PFSK-1 (cell line): ENCODE measurements at regions not wholly inside any gene's neighbourhood (a gene's known extent, or its start where the extent isn't known, plus 50 kb on each side); places are given as distances from the start of the nearest gene placed in this dataset.

Source experiments
- FOXP2 ChIP-seq: optimal IDR thresholded peaks from 2 replicates; pipeline ENCODE3; 2011; ENCODE audit warnings: borderline replicate concordance, control low read depth, inconsistent platforms; ENCODE audit not compliant: insufficient read depth; ENCODE audit errors: extremely low read length, extremely low read depth
- POLR2AphosphoS5 ChIP-seq: IDR thresholded peaks from 2 replicates; pipeline ENCODE4 v1.6.1; 2012; ENCODE audit warnings: low read depth, mild to moderate bottlenecking, control low read depth, low read length, moderate library complexity
- REST ChIP-seq, 2 experiments: IDR thresholded peaks; 2 replicates each; pipeline versions ENCODE4 v1.6.1 to v1.8.0; 2011 to 2012; ENCODE audit warnings: low read depth in 2 of 2, low read length in 2 of 2, control low read depth in 1 of 2, inconsistent platforms in 1 of 2, mild to moderate bottlenecking in 1 of 2, moderate library complexity in 1 of 2; ENCODE audit not compliant: insufficient read depth in 1 of 2
- SIN3A ChIP-seq: IDR thresholded peaks from 2 replicates; pipeline ENCODE4 v1.6.1; 2012; ENCODE audit warnings: mild to moderate bottlenecking, low read length, moderate library complexity, borderline replicate concordance; ENCODE audit not compliant: insufficient read depth
- TAF1 ChIP-seq: IDR thresholded peaks from 2 replicates; pipeline ENCODE4 v1.6.1; 2012; ENCODE audit warnings: low read length, control low read depth, borderline replicate concordance; ENCODE audit not compliant: insufficient read depth

GRCh38 chr10:130435961-130436360, 299.8 kb downstream of the GLRX3 start:
- no peak for TF ChIP-seq TAF1
- no peak for TF ChIP-seq FOXP2
- no peak for TF ChIP-seq REST (IDR thresholded peaks at IDR 0.05; ENCODE audit: insufficient read depth in 1 of 2, low read depth in 2 of 2, low read length in 2 of 2)
- TF ChIP-seq SIN3A: no peak
- no peak for TF ChIP-seq POLR2AphosphoS5

- TF ChIP-seq SIN3A (no peak), POLR2AphosphoS5 (no peak), TAF1 (no peak), FOXP2 (no peak), REST (IDR thresholded peaks at IDR 0.05; ENCODE audit: insufficient read depth in 1 of 2, low read depth in 2 of 2, low read length in 2 of 2) (no peak)
Observed at GRCh38 chr10:130438861-130439260, 302.7 kb downstream of the GLRX3 start.

- TF ChIP-seq SIN3A (no peak), FOXP2 (no peak), TAF1 (no peak), REST (IDR thresholded peaks at IDR 0.05; ENCODE audit: insufficient read depth in 1 of 2, low read depth in 2 of 2, low read length in 2 of 2) (no peak), POLR2AphosphoS5 (no peak)
Observed at GRCh38 chr10:130439766-130440165, 303.6 kb downstream of the GLRX3 start.

GRCh38 chr10:130440494-130440893, 304.3 kb downstream of the GLRX3 start:
- no peak for TF ChIP-seq FOXP2
- no peak for TF ChIP-seq POLR2AphosphoS5
- TF ChIP-seq TAF1: no peak

GRCh38 chr10:130440971-130441370, 304.8 kb downstream of the GLRX3 start:
- TF ChIP-seq FOXP2 (no peak), POLR2AphosphoS5 (no peak), REST (IDR thresholded peaks at IDR 0.05; ENCODE audit: insufficient read depth in 1 of 2, low read depth in 2 of 2, low read length in 2 of 2) (no peak), SIN3A (no peak), TAF1 (no peak)

- TF ChIP-seq TAF1 (no peak), POLR2AphosphoS5 (no peak), FOXP2 (no peak), SIN3A (no peak)
Observed at GRCh38 chr10:130443066-130443465, 306.9 kb downstream of the GLRX3 start.
